ENCODE measurements at regions not wholly inside any gene's neighbourhood (a gene's known extent, or its start where the extent isn't known, plus 50 kb on each side); places are given as distances from the start of the nearest gene placed in this dataset.

DNA sequence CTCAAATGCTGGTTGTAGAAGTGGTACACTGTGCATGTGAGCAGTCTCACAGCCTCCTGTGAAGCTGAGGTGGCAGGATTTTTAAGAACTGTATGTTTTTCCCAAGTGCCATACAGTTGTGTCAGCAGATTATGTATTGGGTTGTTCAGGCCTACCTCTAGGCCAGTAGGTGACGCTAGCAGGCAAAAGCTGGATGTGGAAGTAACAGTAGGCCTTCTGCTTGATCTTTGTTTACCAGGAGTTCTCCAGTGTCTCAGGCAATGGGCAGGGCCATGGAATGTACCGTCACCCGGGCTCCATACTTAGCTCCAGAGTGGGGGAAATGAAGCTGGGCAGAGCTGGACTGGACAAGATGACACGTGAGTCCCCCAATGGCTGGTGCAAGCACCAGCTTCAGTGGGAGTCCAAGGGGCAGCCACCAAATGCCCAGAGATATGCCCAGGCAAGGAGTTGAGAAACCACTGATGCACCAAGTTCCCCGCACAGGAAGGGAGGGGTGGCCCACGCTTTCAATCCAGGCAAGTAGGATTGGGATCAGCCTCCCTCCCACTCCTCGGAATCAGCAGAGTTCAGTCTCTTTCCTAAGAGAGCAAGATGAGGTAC lies 289.7 kb downstream of the HTR1B start:
- peak; percentile 16 for DNase-seq

DNA sequence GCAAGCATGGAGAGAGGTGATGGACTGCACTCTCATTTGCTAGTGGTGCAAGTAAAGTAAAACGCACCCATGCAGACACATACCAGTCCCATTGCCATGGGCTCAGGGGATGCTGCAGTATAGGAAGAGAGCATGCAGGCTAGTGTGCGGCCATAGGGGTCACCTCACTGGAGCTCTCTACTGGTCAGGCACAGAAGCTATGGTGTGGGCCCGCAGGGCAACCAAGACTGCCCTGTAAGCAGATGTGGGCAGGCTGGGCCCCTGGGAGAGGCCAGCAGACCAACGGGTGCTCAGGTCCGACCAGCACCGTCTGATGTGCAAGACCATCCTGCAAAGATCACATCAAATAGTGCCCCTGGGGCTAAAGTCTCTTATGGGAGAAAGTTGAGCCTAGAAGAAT lies 290.7 kb downstream of the HTR1B start:
- DNase-seq = no peak

DNA sequence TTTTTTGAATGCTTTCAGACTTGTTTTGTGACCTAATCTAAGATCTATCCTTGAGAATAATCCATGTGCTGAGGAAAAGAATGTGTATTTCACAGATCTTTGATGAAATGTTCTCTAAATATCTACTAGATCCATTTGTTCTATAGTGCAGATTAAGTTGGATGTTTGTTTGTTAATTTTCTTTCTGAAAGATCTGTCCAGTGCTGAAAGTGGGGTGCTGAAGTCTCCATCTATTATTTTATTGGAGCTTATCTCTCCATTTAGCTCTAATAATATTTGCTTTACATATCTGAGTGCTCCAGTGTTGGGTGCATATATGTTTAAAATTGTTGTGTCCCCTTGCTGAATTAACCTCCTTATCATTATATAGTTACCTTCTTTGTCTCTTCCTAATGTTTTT lies 303.6 kb downstream of the HTR1B start:
- DNase-seq = no peak

DNA sequence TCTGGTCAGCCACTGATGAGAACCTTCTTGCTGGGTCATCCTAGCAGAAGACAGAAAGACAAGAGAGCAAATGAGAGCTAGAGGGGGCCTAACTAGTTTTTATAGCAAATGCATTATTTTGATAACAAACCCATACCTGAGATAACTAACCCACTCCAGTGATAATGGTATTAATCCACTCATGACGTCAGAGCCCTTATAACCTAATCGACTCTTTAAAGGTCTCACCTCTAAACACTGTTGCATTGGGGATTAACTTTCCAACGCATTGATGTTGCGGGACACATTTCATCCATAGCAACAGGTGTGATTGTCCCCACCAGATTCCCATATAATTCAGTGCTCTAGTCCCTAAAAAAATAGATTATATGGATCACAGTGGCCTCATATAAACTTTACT lies 312.1 kb downstream of the HTR1B start:
- DNase-seq = no peak

DNA sequence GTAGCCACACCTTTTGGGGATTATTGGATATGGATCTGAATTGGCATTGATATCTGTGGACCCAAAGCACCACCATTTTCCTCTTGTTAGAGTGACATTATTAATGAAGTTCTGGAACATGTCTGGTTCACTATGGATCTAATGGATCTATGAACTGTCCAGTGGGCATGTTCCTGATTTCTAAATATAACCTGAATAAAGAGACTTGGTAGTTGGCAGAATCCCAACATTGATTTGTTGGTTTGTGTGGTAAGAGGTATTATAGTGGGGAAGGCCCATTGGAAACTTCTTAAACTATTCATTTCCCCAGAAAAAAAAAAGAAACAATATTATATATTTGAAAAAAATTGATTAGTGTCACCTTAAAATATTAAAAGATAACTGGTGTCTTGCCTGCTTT lies 312.6 kb downstream of the HTR1B start:
- no peak for DNase-seq

- no peak for DNase-seq
Observed at GRCh38 chr6:77145244-77145643, 318.0 kb downstream of the HTR1B start.

DNA sequence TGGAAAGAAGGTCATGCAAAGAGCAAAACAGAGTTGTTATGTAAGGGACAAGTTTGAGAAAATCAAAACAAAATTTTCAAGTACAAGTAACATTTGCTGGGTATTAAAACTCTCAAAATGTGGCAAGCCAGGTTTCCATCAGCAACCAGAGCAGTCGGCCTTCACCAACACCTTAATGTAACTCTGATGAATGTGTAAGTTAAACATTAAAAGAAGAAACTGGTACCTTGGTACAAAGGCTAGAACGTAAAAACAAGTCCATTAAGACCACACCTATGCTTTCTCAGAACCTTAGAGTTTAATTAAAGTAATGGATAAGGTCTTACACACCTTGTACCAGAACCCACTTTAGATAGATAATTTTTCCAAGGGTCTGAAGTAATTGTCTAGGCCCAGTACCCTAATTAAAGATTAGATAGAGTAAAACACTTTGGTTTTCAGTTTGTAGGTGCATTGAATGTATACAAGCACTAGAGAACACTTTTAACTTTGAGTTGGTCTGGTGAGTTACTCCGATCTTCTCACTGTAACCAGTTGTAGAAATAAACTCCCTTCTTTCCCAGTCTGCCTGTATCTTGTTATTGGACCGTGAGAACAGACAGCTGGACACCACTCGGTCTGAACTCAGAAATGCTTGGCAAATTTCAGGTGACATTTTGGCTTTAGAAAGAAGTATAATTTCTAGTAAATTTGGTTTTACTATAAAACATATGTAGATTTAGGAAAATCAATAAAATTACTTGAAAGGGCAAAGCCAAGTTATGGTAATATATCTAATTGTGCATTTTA lies 319.4 kb downstream of the HTR1B start:
- no peak for DNase-seq

DNA sequence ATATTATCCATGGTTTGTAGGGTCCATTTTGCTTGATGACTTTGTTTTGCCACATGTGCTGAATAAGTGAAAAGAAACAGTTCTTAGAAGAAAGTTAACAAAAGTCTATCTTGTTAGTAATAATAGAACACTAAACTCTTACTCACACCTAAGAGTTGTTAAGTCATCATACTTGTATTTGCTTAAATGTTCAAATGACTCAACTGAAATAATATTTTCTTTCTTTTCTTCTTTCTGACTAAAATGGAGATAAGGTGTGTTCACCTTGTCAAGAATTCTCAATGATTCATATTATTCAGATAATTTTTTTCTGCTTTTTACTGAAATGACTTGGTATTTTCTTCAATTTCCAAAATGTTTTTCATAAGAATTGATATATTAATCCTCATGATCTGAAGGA lies 327.2 kb downstream of the HTR1B start:
- no peak for DNase-seq

DNA sequence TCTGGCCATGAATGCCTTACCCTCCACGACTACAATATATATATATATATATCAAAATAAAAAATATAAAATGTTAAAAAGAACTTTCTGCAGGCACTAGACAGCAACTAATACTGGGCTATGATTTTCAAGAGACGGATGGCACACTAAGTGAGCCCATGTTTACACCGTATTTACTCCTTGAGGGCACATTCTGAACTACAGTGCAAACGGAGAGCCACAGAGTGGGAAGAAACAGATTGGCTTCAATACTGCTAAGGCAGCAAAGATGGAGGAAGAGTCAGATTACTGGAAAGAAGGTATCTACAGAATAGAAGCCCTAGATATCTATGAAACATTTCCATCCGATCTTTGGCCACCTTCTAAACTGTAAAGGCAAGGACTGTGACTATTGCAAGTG lies 330.3 kb downstream of the HTR1B start:
- no peak for DNase-seq

- no peak for DNase-seq
Observed at GRCh38 chr6:77131426-77131825, 331.9 kb downstream of the HTR1B start.

- peak; percentile 18 for DNase-seq
Observed at GRCh38 chr6:77124604-77125003, 338.7 kb downstream of the HTR1B start.

DNA sequence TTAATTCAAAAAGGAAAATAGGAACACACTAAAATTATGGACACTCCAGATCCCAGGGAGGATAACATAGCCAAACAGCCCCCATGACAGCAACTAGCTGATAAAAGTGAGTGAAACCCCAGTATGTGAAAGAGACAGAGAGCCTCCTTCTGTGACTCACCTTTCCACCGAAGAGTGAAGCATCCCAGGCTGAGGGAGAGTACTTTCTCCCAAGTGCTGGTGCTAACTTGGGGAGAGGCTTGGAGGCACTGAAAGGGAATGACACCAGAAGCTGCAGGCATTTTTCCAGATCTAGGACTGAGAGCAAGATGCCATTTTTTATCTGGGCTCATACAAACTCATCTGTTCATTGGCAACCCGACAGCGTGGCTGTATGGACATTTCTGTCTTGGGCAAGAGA lies 339.8 kb downstream of the HTR1B start:
- DNase-seq = no peak

- no peak for DNase-seq
Observed at GRCh38 chr6:77106992-77107391, 356.3 kb downstream of the HTR1B start.

- peak; percentile 24 for DNase-seq
Observed at GRCh38 chr6:77105091-77105490, 358.2 kb downstream of the HTR1B start.

- DNase-seq = no peak
Observed at GRCh38 chr6:77097940-77098339, 365.4 kb downstream of the HTR1B start.

GRCh38 chr6:77095936-77096627 lies 367.2 kb downstream of the HTR1B start:
- no peak for DNase-seq

DNA sequence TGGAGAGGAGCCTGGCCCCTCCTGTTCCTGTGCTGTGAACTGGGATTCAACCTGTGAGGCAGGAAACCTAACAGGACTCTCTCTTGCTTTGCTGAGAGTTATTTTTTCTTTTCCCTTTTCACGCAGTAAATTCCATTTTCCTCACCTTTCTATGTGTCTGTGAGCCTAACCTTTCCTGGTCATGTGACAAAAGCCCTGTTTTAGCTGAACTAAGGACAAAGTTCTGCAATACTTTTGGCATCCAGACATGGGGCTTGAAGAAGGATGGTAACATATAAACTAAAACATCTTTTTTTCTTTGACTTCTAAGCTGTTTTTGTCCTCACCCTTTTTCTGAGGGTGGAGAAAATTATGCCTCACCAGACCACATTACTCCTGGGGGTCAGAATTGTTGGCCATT lies 368.5 kb downstream of the HTR1B start:
- no peak for DNase-seq

DNA sequence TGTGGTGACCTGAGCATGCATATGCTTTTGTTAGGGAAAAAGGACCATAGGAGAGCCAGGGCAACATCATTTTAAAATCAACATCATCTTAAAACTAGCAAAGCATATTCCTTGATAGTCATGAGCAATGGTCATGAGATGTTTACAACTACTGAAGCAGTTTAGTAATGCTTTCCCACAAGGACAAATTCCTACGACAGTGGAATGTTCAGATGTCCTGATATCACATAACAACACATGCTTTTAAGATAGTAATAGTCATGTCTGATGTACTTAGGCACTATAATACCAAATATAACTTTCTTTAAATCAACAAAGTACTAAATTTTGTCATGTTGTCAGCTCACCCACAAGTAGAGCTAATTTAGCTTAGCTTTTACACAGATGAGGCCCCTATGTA lies 370.3 kb downstream of the HTR1B start:
- DNase-seq = no peak

GRCh38 chr6:77089776-77090175 lies 373.5 kb downstream of the HTR1B start:
- DNase-seq = no peak

GRCh38 chr6:77087794-77088318 lies 375.4 kb downstream of the HTR1B start:
- DNase-seq = peak; percentile 66

DNA sequence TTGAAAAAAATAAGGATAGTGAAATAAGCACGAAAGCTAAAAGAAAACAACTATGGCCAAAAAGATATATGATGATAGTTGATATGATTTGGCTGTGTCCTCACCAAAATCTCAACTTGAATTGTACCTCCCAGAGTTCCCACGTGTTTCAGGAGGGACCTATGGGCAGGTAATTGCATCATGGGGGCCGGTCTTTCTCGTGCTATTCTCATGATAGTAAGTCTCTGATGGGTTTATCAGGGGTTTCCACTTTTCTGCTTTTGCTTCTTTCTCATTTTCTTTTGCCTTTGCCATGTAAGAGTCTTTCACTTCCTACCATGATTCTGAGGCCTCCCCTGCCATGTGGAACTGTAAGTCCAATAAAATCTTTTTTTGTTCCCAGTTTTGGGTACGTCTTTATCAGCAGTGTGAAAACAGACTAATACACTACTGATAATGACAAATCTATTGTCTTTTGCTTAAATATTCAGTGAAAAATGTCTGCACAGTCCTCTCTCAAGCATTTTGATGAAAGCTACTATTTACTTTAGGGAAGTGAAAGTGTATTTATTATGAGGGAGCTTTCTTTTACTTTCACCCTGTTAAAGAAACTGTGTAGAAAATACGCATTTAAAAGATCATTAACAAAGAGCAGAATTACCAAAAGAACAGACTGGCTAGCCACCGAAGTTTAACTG lies 389.1 kb downstream of the HTR1B start:
- no peak for DNase-seq

DNA sequence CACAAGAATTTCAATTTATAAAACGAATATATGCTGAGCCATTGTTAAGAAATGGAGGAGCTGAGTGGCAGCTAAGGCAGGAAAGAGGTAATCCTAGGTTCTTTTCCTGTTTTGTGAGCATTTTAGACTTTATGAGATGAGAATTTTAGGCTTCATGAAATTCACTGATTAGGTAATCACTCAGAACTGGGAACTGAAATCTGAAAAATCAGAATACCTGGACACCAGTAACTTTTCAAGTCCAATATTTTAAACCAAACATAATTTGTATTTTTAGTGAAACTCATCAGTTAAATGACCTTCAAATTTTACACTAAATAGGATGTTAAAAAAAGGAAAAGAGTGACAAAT lies 389.9 kb downstream of the HTR1B start:
- no peak for DNase-seq

DNA sequence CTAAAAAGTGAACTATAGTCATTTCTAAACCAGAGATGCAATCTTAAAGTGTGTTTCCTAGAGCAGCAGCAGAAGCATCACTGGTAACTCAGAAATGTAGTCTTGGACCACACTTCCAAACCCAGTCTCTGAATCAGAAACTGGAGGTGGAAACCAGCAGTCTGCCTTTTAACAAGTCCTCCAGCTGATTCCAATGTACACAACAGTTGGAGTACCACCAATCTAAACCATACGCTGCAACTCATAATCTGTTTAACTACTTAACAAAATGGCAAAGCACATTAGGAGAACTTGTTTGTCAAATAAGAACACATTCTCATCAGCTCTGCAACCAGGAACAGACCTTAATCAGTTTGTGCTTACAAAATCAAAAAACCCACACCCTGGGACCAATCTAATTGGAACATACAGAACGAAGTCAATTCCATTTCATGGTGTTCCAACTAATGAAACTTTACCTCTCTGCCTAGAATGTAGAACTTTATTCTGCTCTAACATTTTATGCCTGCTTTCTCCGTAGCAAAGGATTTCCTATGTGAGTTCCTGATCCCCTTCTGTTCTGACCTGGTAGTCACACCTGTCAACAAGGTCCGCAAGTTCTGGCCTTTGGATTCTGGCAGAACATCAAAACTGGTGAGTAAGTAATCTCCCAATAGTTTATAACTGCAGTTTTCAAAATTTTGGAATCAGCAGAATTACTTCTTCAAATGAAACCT lies 390.4 kb downstream of the HTR1B start:
- no peak for DNase-seq

Data from DMS53 (cell line).